ENCODE measurements at regions not wholly inside any gene's neighbourhood (a gene's known extent, or its start where the extent isn't known, plus 50 kb on each side); places are given as distances from the start of the nearest gene placed in this dataset.

GRCh38 chr5:67520161-67520908 lies 323.7 kb upstream of the CD180 start:
- Mint-ChIP-seq H3K36me3 (ENCODE audit: low read depth) (no peaks in the 10 kb centered on the region), H3K4me1 (no peaks in the 10 kb centered on the region), H3K9me3 (peaks cover 4% of the 10 kb centered on the region), H3K27me3 (peaks cover 5% of the 10 kb centered on the region), H3K27ac (no peak overlapping the region), H3K4me3 (no peak overlapping the region)
- DNase-seq (no peak), ATAC-seq (ENCODE audit: low read depth) (no peak)
- CTCF ChIA-PET, result no interaction called here
- intact Hi-C loops (cut with micrococcal nuclease), result no loop called here
- POLR2A ChIA-PET, result no interaction called here
- TF ChIP-seq CTCF (IDR thresholded peaks at IDR 0.05), result no peak

GRCh38 chr5:67518227-67518626 lies 321.6 kb upstream of the CD180 start:
- DNase-seq, result no peak
- H3K9me3 Mint-ChIP-seq, result no peaks in the 10 kb centered on the region
- H3K27me3 Mint-ChIP-seq, result peaks cover 5% of the 10 kb centered on the region
- no peak overlapping the region for H3K4me3 Mint-ChIP-seq
- no peak overlapping the region for H3K27ac Mint-ChIP-seq
- no peak for ATAC-seq (ENCODE audit: low read depth)
- POLR2A ChIA-PET, result no interaction called here
- CTCF ChIA-PET, result no interaction called here
- H3K4me1 Mint-ChIP-seq, result no peaks in the 10 kb centered on the region
- intact Hi-C loops (cut with micrococcal nuclease), result no loop called here
- no peak for TF ChIP-seq CTCF (IDR thresholded peaks at IDR 0.05)
- no peaks in the 10 kb centered on the region for H3K36me3 Mint-ChIP-seq (ENCODE audit: low read depth)

- TF ChIP-seq CTCF (IDR thresholded peaks at IDR 0.05), result no peak
- no peak for DNase-seq
- no peak for ATAC-seq (ENCODE audit: low read depth)
- no peak overlapping the region for H3K4me3 Mint-ChIP-seq
- H3K27me3 Mint-ChIP-seq, result peaks cover 2% of the 10 kb centered on the region
- intact Hi-C loops (cut with micrococcal nuclease), result no loop called here
- POLR2A ChIA-PET, result no interaction called here
- CTCF ChIA-PET, result no interaction called here
- no peaks in the 10 kb centered on the region for H3K9me3 Mint-ChIP-seq
- no peaks in the 10 kb centered on the region for H3K36me3 Mint-ChIP-seq (ENCODE audit: low read depth)
- no peaks in the 10 kb centered on the region for H3K4me1 Mint-ChIP-seq
- no peak overlapping the region for H3K27ac Mint-ChIP-seq
Observed at GRCh38 chr5:67516948-67517565, 320.5 kb upstream of the CD180 start.

- POLR2A ChIA-PET, result no interaction called here
- CTCF ChIA-PET, result no interaction called here
- no peak for DNase-seq
Observed at GRCh38 chr5:67515762-67516161, 319.2 kb upstream of the CD180 start.

More at GRCh38 chr5:67515762-67516161, 319.2 kb upstream of the CD180 start:
- intact Hi-C loops (cut with micrococcal nuclease), result no loop called here
- Mint-ChIP-seq H3K9me3 (no peaks in the 10 kb centered on the region), H3K4me1 (no peaks in the 10 kb centered on the region), H3K4me3 (no peak overlapping the region), H3K27ac (no peak overlapping the region), H3K27me3 (peaks cover 2% of the 10 kb centered on the region), H3K36me3 (ENCODE audit: low read depth) (no peaks in the 10 kb centered on the region)
- no peak for TF ChIP-seq CTCF (IDR thresholded peaks at IDR 0.05)
- ATAC-seq (ENCODE audit: low read depth), result no peak

Data from activated B cell treated with CpG ODN at 0.5 μM for 24 hours (primary cell).